ENCODE measurements at regions not wholly inside any gene's neighbourhood (a gene's known extent, or its start where the extent isn't known, plus 50 kb on each side); places are given as distances from the start of the nearest gene placed in this dataset.
A peak's percentile ranks its signal among the peaks of the same experiment; 100 is the strongest.

- Mint-ChIP-seq H3K27me3 (no peaks in the 10 kb centered on the region), H3K9me3 (peaks cover 4 to 32% (median 21%) of the 10 kb centered on the region in 8 donors), H3K4me3 (no peak overlapping the region), H3K4me1 (no peaks in the 10 kb centered on the region), H3K36me3 (peaks cover 29 to 53% of the 10 kb centered on the region in 2 donors), H3K27ac (no peak overlapping the region)
- CTCF ChIA-PET (ENCODE audit: partially characterized antibody) = no interaction called here
- POLR2A ChIA-PET (ENCODE audit: partially characterized antibody) = no interaction called here
- DNase-seq = no peak
- Histone ChIP-seq H3K4me1 (ENCODE audit: insufficient read depth, low read length) (no peaks in the 10 kb centered on the region), H3K27ac (ENCODE audit: low read depth, low read length) (no peak overlapping the region), H3K36me3 (ENCODE audit: insufficient read depth, low read length) (no peaks in the 10 kb centered on the region), H3K4me3 (ENCODE audit: low read length in 2 of 2) (no peak overlapping the region), H3K9me3 (ENCODE audit: control insufficient read depth in 1 of 2, low read length in 2 of 2) (no peaks in the 10 kb centered on the region), H3K27me3 (ENCODE audit: insufficient read depth, low read length) (no peaks in the 10 kb centered on the region)
- intact Hi-C loops (cut with micrococcal nuclease) = no loop called here
Observed at GRCh38 chr2:186308347-186308746, 177.7 kb upstream of the ZC3H15 start.

GRCh38 chr2:186309901-186310300 is 176.2 kb upstream of the ZC3H15 start:
- CTCF ChIA-PET (ENCODE audit: partially characterized antibody) = no interaction called here
- H3K27me3 ChIP-seq (ENCODE audit: insufficient read depth, low read length) = no peaks in the 10 kb centered on the region
- Mint-ChIP-seq H3K9me3 (peaks cover 5 to 45% (median 33%) of the 10 kb centered on the region in 8 donors), H3K27me3 (no peaks in the 10 kb centered on the region), H3K4me1 (no peaks in the 10 kb centered on the region), H3K4me3 (no peak overlapping the region), H3K36me3 (peaks cover 31 to 59% of the 10 kb centered on the region in 2 donors), H3K27ac (no peak overlapping the region)
- DNase-seq = no peak
- H3K4me3 ChIP-seq (ENCODE audit: low read length in 2 of 2) = no peak overlapping the region
- intact Hi-C loops (cut with micrococcal nuclease) = no loop called here
- H3K4me1 ChIP-seq (ENCODE audit: insufficient read depth, low read length) = no peaks in the 10 kb centered on the region
- POLR2A ChIA-PET (ENCODE audit: partially characterized antibody) = no interaction called here
- no peak overlapping the region for H3K27ac ChIP-seq (ENCODE audit: low read depth, low read length)
- no peaks in the 10 kb centered on the region for H3K9me3 ChIP-seq (ENCODE audit: control insufficient read depth in 1 of 2, low read length in 2 of 2)
- no peaks in the 10 kb centered on the region for H3K36me3 ChIP-seq (ENCODE audit: insufficient read depth, low read length)

- Mint-ChIP-seq H3K4me1 (peaks cover 0 to 5% (median 4%) of the 10 kb centered on the region in 4 donors), H3K4me3 (no peak overlapping the region), H3K9me3 (peaks cover 0 to 51% (median 41%) of the 10 kb centered on the region in 8 donors), H3K27me3 (no peaks in the 10 kb centered on the region), H3K36me3 (peaks cover 14 to 20% of the 10 kb centered on the region in 2 donors), H3K27ac (no peak overlapping the region)
- H3K27me3 ChIP-seq (ENCODE audit: insufficient read depth, low read length) = no peaks in the 10 kb centered on the region
- no peaks in the 10 kb centered on the region for H3K9me3 ChIP-seq (ENCODE audit: control insufficient read depth in 1 of 2, low read length in 2 of 2)
- no peaks in the 10 kb centered on the region for H3K36me3 ChIP-seq (ENCODE audit: insufficient read depth, low read length)
- no peak overlapping the region for H3K4me3 ChIP-seq (ENCODE audit: low read length in 2 of 2)
- H3K4me1 ChIP-seq (ENCODE audit: insufficient read depth, low read length) = no peaks in the 10 kb centered on the region
- CTCF ChIA-PET (ENCODE audit: partially characterized antibody) = no interaction called here
- DNase-seq = no peak
- POLR2A ChIA-PET (ENCODE audit: partially characterized antibody) = no interaction called here
- intact Hi-C loops (cut with micrococcal nuclease) = no loop called here
- no peak overlapping the region for H3K27ac ChIP-seq (ENCODE audit: low read depth, low read length)
Observed at GRCh38 chr2:186319105-186319504, 167.0 kb upstream of the ZC3H15 start.

- intact Hi-C loops (cut with micrococcal nuclease) = no loop called here
- no peak overlapping the region for H3K27ac Mint-ChIP-seq
- H3K9me3 Mint-ChIP-seq = peaks cover 0 to 20% (median 4%) of the 10 kb centered on the region in 8 donors
- peaks cover 0 to 2% of the 10 kb centered on the region in 2 donors for H3K36me3 Mint-ChIP-seq
- no peak overlapping the region for H3K4me3 Mint-ChIP-seq
- peaks cover 0 to 5% (median 4%) of the 10 kb centered on the region in 4 donors for H3K4me1 Mint-ChIP-seq
- Histone ChIP-seq H3K9me3 (ENCODE audit: control insufficient read depth in 1 of 2, low read length in 2 of 2) (no peaks in the 10 kb centered on the region), H3K27me3 (ENCODE audit: insufficient read depth, low read length) (no peaks in the 10 kb centered on the region), H3K4me3 (ENCODE audit: low read length in 2 of 2) (no peak overlapping the region), H3K27ac (ENCODE audit: low read depth, low read length) (no peak overlapping the region), H3K36me3 (ENCODE audit: insufficient read depth, low read length) (no peaks in the 10 kb centered on the region), H3K4me1 (ENCODE audit: insufficient read depth, low read length) (no peaks in the 10 kb centered on the region)
- POLR2A ChIA-PET (ENCODE audit: partially characterized antibody) = no interaction called here
- DNase-seq = no peak
- no peaks in the 10 kb centered on the region for H3K27me3 Mint-ChIP-seq
- CTCF ChIA-PET (ENCODE audit: partially characterized antibody) = no interaction called here
Observed at GRCh38 chr2:186325827-186326535, 160.1 kb upstream of the ZC3H15 start.

DNA sequence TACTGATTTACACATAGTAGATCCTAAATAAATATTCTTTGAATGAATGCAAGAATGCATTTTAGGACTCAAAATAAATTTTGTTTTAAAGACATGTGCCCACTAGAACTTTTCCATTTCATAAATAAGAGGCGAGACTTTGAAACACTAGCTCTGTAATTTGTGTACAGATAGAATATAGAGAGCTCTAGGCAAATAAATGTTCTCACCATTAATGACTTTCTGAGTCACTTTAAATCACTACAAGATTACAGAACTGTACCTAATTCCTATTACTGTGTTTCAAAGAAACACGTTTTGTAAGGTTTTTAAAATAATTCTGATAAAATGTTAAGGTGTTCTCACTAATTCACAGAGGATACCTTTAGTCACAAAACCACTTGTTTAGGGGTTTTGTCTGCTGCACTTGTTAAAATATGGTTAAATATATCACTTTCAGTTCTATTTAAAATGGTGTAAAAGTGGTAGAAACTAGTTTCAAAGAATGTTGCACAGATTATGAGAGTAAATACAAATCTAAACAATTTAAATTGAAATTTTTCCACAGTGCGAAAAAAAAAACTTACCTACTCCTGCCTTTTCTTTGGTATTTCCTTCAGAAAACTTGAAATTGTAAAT is 158.7 kb upstream of the ZC3H15 start:
- H3K27me3 ChIP-seq (ENCODE audit: insufficient read depth, low read length) = no peaks in the 10 kb centered on the region
- no peaks in the 10 kb centered on the region for H3K36me3 ChIP-seq (ENCODE audit: insufficient read depth, low read length)
- Mint-ChIP-seq H3K27me3 (no peaks in the 10 kb centered on the region), H3K4me1 (no peaks in the 10 kb centered on the region), H3K4me3 (no peak overlapping the region), H3K9me3 (peaks cover 0 to 14% (median 5%) of the 10 kb centered on the region in 8 donors), H3K27ac (peak overlapping the region in 1 of 7 donors; percentile 17), H3K36me3 (no peaks in the 10 kb centered on the region)
- no peak overlapping the region for H3K27ac ChIP-seq (ENCODE audit: low read depth, low read length)
- ChIA-PET CTCF (ENCODE audit: partially characterized antibody) (no interaction called here), POLR2A (ENCODE audit: partially characterized antibody) (no interaction called here)
- no peak overlapping the region for H3K4me3 ChIP-seq (ENCODE audit: low read length in 2 of 2)
- no peaks in the 10 kb centered on the region for H3K4me1 ChIP-seq (ENCODE audit: insufficient read depth, low read length)
- DNase-seq = no peak
- intact Hi-C loops (cut with micrococcal nuclease) = no loop called here
- no peaks in the 10 kb centered on the region for H3K9me3 ChIP-seq (ENCODE audit: control insufficient read depth in 1 of 2, low read length in 2 of 2)

GRCh38 chr2:186328838-186329237 is 157.2 kb upstream of the ZC3H15 start:
- H3K4me3 Mint-ChIP-seq = no peak overlapping the region
- ChIA-PET CTCF (ENCODE audit: partially characterized antibody) (no interaction called here), POLR2A (ENCODE audit: partially characterized antibody) (no interaction called here)
- intact Hi-C loops (cut with micrococcal nuclease) = no loop called here
- H3K4me1 ChIP-seq (ENCODE audit: insufficient read depth, low read length) = no peaks in the 10 kb centered on the region
- no peaks in the 10 kb centered on the region for H3K36me3 Mint-ChIP-seq
- no peak for DNase-seq
- H3K27me3 ChIP-seq (ENCODE audit: insufficient read depth, low read length) = no peaks in the 10 kb centered on the region
- no peaks in the 10 kb centered on the region for H3K27me3 Mint-ChIP-seq
- no peak overlapping the region for H3K4me3 ChIP-seq (ENCODE audit: low read length in 2 of 2)
- H3K9me3 ChIP-seq (ENCODE audit: control insufficient read depth in 1 of 2, low read length in 2 of 2) = no peaks in the 10 kb centered on the region
- no peaks in the 10 kb centered on the region for H3K36me3 ChIP-seq (ENCODE audit: insufficient read depth, low read length)
- H3K4me1 Mint-ChIP-seq = no peaks in the 10 kb centered on the region
- H3K9me3 Mint-ChIP-seq = peaks cover 0 to 8% (median 3%) of the 10 kb centered on the region in 8 donors
- no peak overlapping the region for H3K27ac Mint-ChIP-seq
- H3K27ac ChIP-seq (ENCODE audit: low read depth, low read length) = no peak overlapping the region

GRCh38 chr2:186330050-186330449 is 156.0 kb upstream of the ZC3H15 start:
- intact Hi-C loops (cut with micrococcal nuclease) = no loop called here
- Histone ChIP-seq H3K9me3 (ENCODE audit: control insufficient read depth in 1 of 2, low read length in 2 of 2) (no peaks in the 10 kb centered on the region), H3K27ac (ENCODE audit: low read depth, low read length) (no peak overlapping the region), H3K36me3 (ENCODE audit: insufficient read depth, low read length) (no peaks in the 10 kb centered on the region), H3K4me3 (ENCODE audit: low read length in 2 of 2) (no peak overlapping the region), H3K4me1 (ENCODE audit: insufficient read depth, low read length) (no peaks in the 10 kb centered on the region), H3K27me3 (ENCODE audit: insufficient read depth, low read length) (no peaks in the 10 kb centered on the region)
- POLR2A ChIA-PET (ENCODE audit: partially characterized antibody) = no interaction called here
- peaks cover 0 to 11% (median 6%) of the 10 kb centered on the region in 8 donors for H3K9me3 Mint-ChIP-seq
- no peaks in the 10 kb centered on the region for H3K27me3 Mint-ChIP-seq
- H3K4me3 Mint-ChIP-seq = no peak overlapping the region
- H3K4me1 Mint-ChIP-seq = no peaks in the 10 kb centered on the region
- no peaks in the 10 kb centered on the region for H3K36me3 Mint-ChIP-seq
- DNase-seq = no peak
- H3K27ac Mint-ChIP-seq = peak overlapping the region in 1 of 7 donors; percentile 49
- CTCF ChIA-PET (ENCODE audit: partially characterized antibody) = no interaction called here

Measured in CD4-positive, alpha-beta memory T cell (primary cell).